ENCODE measurements at regions not wholly inside any gene's neighbourhood (a gene's known extent, or its start where the extent isn't known, plus 50 kb on each side); places are given as distances from the start of the nearest gene placed in this dataset.

DNA sequence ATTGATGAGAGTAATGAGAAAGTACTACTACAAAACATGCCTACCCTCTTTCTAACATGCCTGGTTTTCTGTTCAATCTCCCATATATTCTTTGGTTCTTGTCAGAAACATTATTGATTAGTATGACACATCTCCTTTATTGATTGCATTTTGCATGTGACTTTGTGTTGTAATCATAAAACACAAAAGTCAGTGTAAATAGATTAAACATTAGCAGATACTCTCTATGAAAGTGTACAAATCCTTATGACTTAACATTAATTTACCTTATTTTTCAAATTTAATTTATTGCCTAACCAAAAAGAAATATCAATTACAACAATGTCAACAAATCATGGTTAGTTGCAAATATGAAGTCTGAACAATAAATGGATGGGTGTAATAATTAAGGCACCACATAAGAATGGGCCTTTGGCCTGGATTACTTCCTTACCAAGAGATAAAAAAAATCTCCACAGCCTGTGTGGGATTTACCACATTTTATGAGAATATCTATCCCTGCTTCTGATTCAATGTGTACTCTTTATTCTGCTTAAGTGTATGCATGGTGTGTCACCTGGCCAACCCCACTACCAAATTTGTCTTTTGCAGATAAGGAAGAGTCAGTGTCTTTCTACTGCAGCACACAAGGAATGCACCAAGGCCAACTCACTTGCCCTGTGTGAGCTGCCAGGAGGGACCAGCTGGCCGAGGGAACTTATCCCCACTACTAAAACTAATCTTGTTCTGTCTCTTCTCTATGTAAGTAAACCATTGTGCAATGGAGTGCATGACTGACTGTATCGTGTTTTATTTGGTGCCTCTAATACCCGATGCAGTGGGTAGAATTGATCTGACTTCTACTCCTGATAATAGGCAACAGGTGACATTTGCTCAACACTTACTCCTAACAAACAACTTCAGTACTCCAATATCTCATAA is 1001.9 kb upstream of the CDH10 start:
- TF ChIP-seq, protein P1, sequence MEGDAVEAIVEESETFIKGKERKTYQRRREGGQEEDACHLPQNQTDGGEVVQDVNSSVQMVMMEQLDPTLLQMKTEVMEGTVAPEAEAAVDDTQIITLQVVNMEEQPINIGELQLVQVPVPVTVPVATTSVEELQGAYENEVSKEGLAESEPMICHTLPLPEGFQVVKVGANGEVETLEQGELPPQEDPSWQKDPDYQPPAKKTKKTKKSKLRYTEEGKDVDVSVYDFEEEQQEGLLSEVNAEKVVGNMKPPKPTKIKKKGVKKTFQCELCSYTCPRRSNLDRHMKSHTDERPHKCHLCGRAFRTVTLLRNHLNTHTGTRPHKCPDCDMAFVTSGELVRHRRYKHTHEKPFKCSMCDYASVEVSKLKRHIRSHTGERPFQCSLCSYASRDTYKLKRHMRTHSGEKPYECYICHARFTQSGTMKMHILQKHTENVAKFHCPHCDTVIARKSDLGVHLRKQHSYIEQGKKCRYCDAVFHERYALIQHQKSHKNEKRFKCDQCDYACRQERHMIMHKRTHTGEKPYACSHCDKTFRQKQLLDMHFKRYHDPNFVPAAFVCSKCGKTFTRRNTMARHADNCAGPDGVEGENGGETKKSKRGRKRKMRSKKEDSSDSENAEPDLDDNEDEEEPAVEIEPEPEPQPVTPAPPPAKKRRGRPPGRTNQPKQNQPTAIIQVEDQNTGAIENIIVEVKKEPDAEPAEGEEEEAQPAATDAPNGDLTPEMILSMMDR (IDR thresholded peaks at IDR 0.05) = no peak
- intact Hi-C loops (cut with DNase I) = no loop called here
- H3K27ac ChIP-seq = no peak overlapping the region
- peaks cover 0 to 43% (median 0%) of the 10 kb centered on the region in 11 donors for H3K9me3 ChIP-seq
- DNase-seq = no peak
- H3K36me3 ChIP-seq = no peaks in the 10 kb centered on the region
- 77 to 85% methylated on average over 3 of the region's 3 CpGs for WGBS, 2 donors
- no peaks in the 10 kb centered on the region for H3K27me3 ChIP-seq
- ATAC-seq = no peak
- no peaks in the 10 kb centered on the region for H3K4me1 ChIP-seq
- no peak overlapping the region for H3K4me3 ChIP-seq

- Histone ChIP-seq H3K9me3 (peaks cover 0 to 3% (median 0%) of the 10 kb centered on the region in 11 donors), H3K4me1 (no peaks in the 10 kb centered on the region), H3K4me3 (no peak overlapping the region), H3K27me3 (no peaks in the 10 kb centered on the region), H3K27ac (no peak overlapping the region), H3K36me3 (no peaks in the 10 kb centered on the region)
- DNase-seq (no peak), ATAC-seq (no peak)
- intact Hi-C loops (cut with DNase I) = no loop called here
- TF ChIP-seq, protein P1 (IDR thresholded peaks at IDR 0.05) = no peak
- WGBS, 2 donors = 78 to 87% methylated on average over 2 of the region's 2 CpGs
Observed at GRCh38 chr5:25641124-25641523, 996.3 kb upstream of the CDH10 start.

DNA sequence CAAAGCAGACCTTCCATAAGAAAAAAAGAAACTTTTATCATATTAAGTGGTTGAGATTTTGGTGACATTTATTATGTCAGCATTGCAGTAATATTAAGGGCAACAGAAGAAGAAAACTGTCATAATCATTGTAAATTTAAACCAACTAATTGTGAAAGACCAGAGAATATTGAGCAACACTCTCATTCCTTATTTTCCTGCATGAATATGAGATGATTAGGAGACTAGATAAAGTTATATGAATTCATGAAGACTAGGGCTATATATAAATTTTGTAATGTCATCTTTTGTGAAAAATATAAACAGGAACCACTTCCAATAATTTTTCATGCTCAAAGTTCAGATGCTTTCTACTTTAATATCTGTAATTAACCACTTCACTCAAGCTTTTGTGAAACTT is 974.5 kb upstream of the CDH10 start:
- TF ChIP-seq, protein P1 (IDR thresholded peaks at IDR 0.05) = no peak
- DNase-seq = no peak
- ATAC-seq = no peak
- Histone ChIP-seq H3K27ac (no peak overlapping the region), H3K36me3 (no peaks in the 10 kb centered on the region), H3K4me3 (no peak overlapping the region), H3K27me3 (no peaks in the 10 kb centered on the region), H3K4me1 (no peaks in the 10 kb centered on the region), H3K9me3 (peaks cover 0 to 11% (median 0%) of the 10 kb centered on the region in 11 donors)
- intact Hi-C loops (cut with DNase I) = no loop called here

DNA sequence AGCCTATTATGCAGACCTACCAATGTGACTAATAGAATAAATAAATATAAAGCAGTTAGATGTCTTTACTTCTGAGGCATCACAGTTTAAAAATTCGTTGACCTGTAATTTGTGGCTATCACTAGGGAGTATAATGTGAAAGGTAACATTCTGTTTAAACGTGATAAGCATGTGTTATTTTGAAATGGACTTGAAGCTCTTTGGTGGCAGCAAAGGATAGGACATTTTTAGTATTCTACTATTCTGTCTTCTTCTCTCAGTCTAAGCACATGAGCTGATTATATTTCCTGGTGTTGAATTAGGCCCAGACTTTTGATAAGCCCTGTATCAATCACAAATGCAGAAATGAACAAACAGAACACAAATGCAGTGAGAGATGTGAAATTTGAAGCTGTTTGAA is 974.0 kb upstream of the CDH10 start:
- intact Hi-C loops (cut with DNase I) = no loop called here
- WGBS, 2 donors = 40 to 49% methylated on average over 2 of the region's 2 CpGs

More for the DNA sequence above, 974.0 kb upstream of the CDH10 start:
- Histone ChIP-seq H3K9me3 (peaks cover 0 to 13% (median 0%) of the 10 kb centered on the region in 11 donors), H3K27me3 (no peaks in the 10 kb centered on the region), H3K4me3 (no peak overlapping the region), H3K27ac (no peak overlapping the region), H3K36me3 (no peaks in the 10 kb centered on the region), H3K4me1 (no peaks in the 10 kb centered on the region)
- DNase-seq = no peak
- no peak for ATAC-seq
- TF ChIP-seq, protein P1 (IDR thresholded peaks at IDR 0.05) = no peak

Data from heart right ventricle (tissue), 16 donors.